Activated T-helper 1 cell treated with anti-CD3 and anti-CD28 coated beads, Interleukin-12 subunit alpha, Interleukin-12 subunit beta, Interleukin-2, Interleukin-4 antibody, amounts not matched to agents 30 ng/mL and 10 ng/mL and 1 ng/mL, durations not matched to agents 14 hours and 24 hours and 36 hours (primary cell): ENCODE measurements at regions not wholly inside any gene's neighbourhood (a gene's known extent, or its start where the extent isn't known, plus 50 kb on each side); places are given as distances from the start of the nearest gene placed in this dataset.

Experiments
- DNase-seq: peaks from one replicate; pipeline ENCODE4 v3.0.0; 2021; ENCODE audit warnings: low spot score
- H3K27ac Mint-ChIP-seq: one replicate; pipeline ENCODE4 v1.8.0; 2021; ENCODE audit warnings: mild to moderate bottlenecking, mixed read lengths
- H3K27me3 Mint-ChIP-seq: one replicate; pipeline ENCODE4 v1.8.0; 2022; ENCODE audit warnings: mild to moderate bottlenecking, moderate library complexity, mixed read lengths; ENCODE audit not compliant: insufficient read depth
- H3K36me3 Mint-ChIP-seq: one replicate; pipeline ENCODE4 v1.8.0; 2021; ENCODE audit warnings: low read depth, mixed read lengths
- H3K4me1 Mint-ChIP-seq: one replicate; pipeline ENCODE4 v1.8.0; 2021; ENCODE audit warnings: low read depth, mixed read lengths
- H3K4me3 Mint-ChIP-seq: one replicate; pipeline ENCODE4 v1.8.0; 2021; ENCODE audit warnings: mild to moderate bottlenecking, moderate library complexity, mixed read lengths
- H3K9me3 Mint-ChIP-seq: one replicate; pipeline ENCODE4 v1.8.0; 2021; ENCODE audit warnings: mixed read lengths
- intact Hi-C: fragments of 100-400 bp; cut with micrococcal nuclease; formaldehyde crosslinking; loops from one replicate; pipeline ENCODE4 v1.15.1; 2024

DNA sequence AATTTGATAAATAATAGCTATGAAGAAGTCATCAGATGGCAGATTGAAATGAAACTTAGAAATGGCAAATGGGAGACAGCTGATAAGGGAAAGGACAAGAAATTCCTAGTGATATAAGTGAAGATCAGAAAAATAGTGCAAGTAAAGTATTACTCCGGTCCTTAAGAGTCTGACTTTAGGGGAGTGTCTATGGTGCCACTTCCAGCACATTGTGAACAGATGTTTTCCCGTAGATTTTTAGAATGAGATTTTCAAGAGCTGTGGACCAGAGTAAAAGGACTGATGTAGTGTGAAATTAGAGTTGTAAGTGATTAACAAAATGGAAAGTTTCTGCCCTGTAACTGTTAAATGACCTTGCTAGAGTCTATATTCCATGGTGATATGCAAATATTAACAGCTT, 974.8 kb upstream of the TENM4 start:
- Mint-ChIP-seq H3K27ac (no peak overlapping the region), H3K9me3 (peaks cover 11% of the 10 kb centered on the region), H3K27me3 (no peaks in the 10 kb centered on the region), H3K4me1 (no peaks in the 10 kb centered on the region), H3K4me3 (no peak overlapping the region), H3K36me3 (no peaks in the 10 kb centered on the region)
- intact Hi-C loops, result no loop called here
- no peak for DNase-seq

DNA sequence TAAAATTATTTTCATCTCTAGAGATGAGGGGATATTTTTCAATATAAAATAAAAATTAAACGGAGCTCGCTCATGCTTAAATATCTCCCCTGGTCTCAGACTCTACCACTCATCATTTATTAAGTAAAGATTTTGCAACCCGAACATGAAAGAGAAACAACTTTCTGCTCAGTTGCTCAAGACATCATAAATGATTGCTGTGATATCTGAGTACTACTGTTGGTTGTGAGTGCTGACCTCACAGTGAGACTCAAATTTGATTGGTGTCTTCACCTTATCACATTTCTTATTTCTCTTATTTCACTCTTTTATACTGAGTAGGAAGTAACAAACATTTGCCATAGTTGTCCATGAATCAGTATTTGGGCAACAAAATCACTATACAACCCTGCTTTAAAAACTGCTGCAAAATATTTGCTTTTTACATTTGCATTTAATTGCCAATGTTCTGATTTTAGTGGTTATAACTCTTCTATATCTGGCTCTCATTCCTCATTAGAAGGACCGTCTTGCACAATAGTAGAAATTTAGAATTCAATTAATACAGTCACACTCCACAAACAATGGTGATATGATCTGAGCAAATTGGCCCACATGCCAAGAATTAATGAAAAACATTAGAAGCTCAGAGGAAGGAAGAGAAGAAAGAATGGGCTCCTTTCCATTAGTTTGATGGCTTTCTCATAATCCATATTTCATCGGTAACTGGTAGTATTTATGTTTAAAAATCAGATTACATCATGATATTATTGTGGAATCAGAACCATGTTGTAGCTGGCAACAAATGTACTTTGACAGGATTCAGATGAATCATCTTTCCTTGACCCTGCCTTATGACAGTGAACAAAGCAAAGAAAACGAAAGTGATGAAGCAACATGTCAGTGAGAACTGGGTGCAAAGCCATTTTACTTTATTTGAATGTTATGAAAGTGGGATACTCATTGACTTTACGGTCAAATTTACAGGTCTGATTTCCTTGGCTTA, 973.6 kb upstream of the TENM4 start:
- intact Hi-C loops, result no loop called here
- Mint-ChIP-seq H3K27ac (no peak overlapping the region), H3K4me3 (no peak overlapping the region), H3K36me3 (no peaks in the 10 kb centered on the region), H3K27me3 (no peaks in the 10 kb centered on the region), H3K4me1 (no peaks in the 10 kb centered on the region), H3K9me3 (peaks cover 14% of the 10 kb centered on the region)
- no peak for DNase-seq

DNA sequence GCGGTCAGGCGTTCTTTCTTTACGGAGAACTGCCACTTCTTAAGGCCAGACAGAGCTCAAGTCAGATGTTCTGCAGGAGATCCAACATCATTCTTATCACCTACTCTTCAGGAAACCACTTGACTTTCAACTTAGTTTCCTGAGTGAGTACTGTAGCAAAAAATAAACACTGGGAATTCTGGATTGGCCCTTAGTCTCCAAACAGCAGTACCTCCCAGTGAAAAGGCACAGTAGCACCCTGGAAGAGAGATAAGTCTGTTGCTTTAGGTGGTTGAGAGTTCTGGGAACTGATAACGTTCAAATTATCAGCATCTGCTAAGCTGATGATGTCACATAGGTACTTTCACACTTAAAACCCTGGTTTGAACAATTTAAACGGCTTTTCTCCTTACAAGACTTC, 971.8 kb upstream of the TENM4 start:
- Mint-ChIP-seq H3K27ac (no peak overlapping the region), H3K9me3 (peaks cover 21% of the 10 kb centered on the region), H3K27me3 (no peaks in the 10 kb centered on the region), H3K4me3 (no peak overlapping the region), H3K36me3 (no peaks in the 10 kb centered on the region), H3K4me1 (no peaks in the 10 kb centered on the region)
- intact Hi-C loops, result no loop called here
- no peak for DNase-seq

DNA sequence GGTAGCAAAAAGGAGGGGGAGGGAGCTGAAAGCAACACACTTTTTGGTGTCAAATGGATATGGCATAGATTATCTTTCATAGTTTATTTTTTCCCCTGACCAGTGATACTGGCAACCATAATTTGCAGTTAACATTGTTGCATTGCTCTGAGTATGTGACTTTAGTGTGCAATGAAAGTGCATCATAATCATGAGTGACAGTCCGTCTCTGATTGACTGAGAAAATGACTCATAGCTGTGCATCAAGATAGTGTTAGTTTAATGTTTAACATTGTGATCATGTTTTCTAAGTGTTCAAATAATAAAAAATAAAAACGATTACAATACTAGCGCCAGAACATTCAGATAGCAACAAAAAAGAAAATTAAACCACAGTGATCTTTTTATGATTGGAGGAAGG, 952.4 kb upstream of the TENM4 start:
- no peak for DNase-seq
- intact Hi-C loops, result no loop called here
- H3K27me3 Mint-ChIP-seq, result no peaks in the 10 kb centered on the region
- peaks cover 5% of the 10 kb centered on the region for H3K9me3 Mint-ChIP-seq
- H3K36me3 Mint-ChIP-seq, result no peaks in the 10 kb centered on the region
- no peaks in the 10 kb centered on the region for H3K4me1 Mint-ChIP-seq
- no peak overlapping the region for H3K27ac Mint-ChIP-seq
- H3K4me3 Mint-ChIP-seq, result no peak overlapping the region

DNA sequence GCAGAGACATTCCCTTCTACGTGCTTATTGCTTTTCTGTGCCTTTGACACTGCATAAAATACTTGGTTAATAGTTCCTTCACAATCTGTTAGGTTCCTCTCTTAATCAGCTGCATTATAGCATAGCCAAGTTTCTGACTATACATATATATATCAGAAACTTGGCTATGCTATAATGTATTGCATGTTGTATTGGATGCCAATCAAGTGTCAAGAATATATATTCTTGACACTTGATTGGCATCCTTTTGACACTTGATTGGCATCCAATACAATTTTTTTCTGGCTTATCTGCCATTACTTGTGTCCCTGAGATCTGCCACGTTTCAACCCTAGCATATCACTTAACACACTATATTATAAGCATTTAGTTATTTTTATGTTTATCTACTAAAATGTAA, 949.7 kb upstream of the TENM4 start:
- Mint-ChIP-seq H3K4me3 (no peak overlapping the region), H3K27ac (no peak overlapping the region), H3K36me3 (no peaks in the 10 kb centered on the region), H3K4me1 (no peaks in the 10 kb centered on the region), H3K9me3 (peaks cover 9% of the 10 kb centered on the region), H3K27me3 (no peaks in the 10 kb centered on the region)
- intact Hi-C loops, result no loop called here
- DNase-seq, result no peak

DNA sequence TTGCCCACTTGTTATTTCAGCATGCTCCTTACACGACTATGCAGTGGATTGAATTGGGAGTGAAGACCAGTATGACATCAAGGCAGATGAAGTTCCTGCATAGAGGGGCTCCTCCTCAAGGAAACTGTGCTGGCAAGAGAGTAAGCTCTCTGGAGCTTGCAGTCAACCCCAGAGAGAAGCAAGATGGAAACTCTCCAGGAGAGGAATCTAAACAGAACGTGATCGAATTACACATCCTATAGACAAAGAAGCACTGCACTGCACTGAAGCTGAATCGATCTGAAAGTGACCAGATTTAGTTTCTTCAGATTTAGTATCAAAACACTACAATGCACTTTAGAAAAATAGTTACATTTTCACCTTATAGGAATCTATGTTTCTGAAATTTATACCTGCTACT, 947.7 kb upstream of the TENM4 start:
- Mint-ChIP-seq H3K36me3 (no peaks in the 10 kb centered on the region), H3K27me3 (no peaks in the 10 kb centered on the region), H3K4me3 (no peak overlapping the region), H3K9me3 (peaks cover 14% of the 10 kb centered on the region), H3K27ac (no peak overlapping the region), H3K4me1 (no peaks in the 10 kb centered on the region)
- intact Hi-C loops, result no loop called here
- no peak for DNase-seq

DNA sequence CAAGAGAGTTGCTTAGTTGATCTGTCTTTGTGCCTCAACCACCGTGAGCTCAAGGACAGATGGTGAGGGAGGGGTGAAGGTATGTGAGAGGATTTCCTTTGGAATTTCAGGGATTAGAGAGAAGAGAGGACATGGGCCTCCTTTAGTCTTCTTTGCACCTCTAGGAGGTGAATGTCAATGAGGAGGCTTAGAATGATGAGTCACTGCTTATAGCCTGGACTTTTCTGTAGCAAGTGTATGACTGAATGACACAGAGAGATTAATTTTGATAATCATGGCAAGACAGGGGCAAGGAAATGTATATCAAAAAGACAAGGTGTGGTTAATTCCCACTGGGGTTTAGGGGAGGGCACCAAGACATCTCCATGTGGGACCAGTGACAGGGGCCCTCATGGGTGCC, 947.3 kb upstream of the TENM4 start:
- Mint-ChIP-seq H3K27ac (no peak overlapping the region), H3K27me3 (no peaks in the 10 kb centered on the region), H3K9me3 (peaks cover 16% of the 10 kb centered on the region)

DNA sequence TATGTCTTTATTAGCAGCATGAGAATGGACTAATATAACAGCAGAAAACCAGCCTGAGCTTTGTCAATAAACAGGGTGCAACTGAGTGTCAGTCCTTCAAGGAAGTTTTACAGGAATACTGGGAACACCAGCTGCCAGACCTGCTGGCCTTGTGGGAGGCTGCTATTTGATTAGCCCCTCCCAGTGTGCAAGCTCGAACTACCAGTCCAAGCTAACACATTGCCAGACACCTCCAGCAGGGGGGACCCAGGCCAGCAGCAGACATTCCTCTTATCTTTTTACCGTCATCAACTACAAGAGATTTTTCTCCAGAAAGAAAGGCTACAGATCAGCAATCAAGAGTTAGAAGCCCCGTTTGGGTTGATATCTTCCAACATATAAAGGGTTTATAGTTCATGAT, 942.8 kb upstream of the TENM4 start:
- Mint-ChIP-seq H3K27ac (no peak overlapping the region), H3K4me3 (no peak overlapping the region), H3K36me3 (no peaks in the 10 kb centered on the region), H3K9me3 (peaks cover 11% of the 10 kb centered on the region), H3K4me1 (no peaks in the 10 kb centered on the region), H3K27me3 (no peaks in the 10 kb centered on the region)
- no peak for DNase-seq
- intact Hi-C loops, result no loop called here

More for the DNA sequence above, 947.3 kb upstream of the TENM4 start:
- no peaks in the 10 kb centered on the region for H3K4me1 Mint-ChIP-seq
- H3K4me3 Mint-ChIP-seq, result no peak overlapping the region
- intact Hi-C loops, result no loop called here
- H3K36me3 Mint-ChIP-seq, result no peaks in the 10 kb centered on the region
- DNase-seq, result no peak

DNA sequence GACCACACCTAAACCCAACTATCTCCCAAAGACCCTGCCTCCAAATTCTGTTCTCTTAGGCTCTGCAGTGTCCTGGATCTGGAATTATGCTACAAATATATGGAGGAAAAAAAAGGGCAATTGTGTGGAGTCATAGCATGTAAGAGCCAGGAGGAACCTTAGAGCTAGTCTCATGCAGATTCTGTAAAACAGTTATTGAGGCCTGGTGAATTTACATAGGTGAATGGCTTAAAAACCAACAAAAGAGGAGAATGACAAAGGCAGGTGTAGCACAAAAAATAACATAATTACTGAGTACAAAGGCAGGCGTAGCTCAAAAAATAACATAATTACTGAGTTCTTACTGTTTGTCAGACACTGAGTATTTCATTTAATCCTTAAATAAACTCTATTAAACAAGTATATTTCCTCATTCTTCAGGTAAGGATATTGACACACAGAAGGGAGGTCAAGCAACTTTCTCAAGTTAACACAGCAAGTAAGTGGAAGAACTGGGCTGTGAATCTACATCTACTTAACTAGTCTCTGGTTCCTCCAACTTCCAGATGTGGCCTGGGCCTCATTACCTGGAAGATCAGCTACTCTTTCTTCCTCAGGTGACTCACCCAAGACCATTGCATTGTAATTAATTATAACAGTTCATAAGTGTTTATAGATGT, 938.9 kb upstream of the TENM4 start:
- no peak overlapping the region for H3K4me3 Mint-ChIP-seq
- H3K4me1 Mint-ChIP-seq, result no peaks in the 10 kb centered on the region
- H3K27ac Mint-ChIP-seq, result no peak overlapping the region
- peaks cover 7% of the 10 kb centered on the region for H3K9me3 Mint-ChIP-seq
- H3K27me3 Mint-ChIP-seq, result no peaks in the 10 kb centered on the region
- no peaks in the 10 kb centered on the region for H3K36me3 Mint-ChIP-seq
- DNase-seq, result no peak
- intact Hi-C loops, result no loop called here

DNA sequence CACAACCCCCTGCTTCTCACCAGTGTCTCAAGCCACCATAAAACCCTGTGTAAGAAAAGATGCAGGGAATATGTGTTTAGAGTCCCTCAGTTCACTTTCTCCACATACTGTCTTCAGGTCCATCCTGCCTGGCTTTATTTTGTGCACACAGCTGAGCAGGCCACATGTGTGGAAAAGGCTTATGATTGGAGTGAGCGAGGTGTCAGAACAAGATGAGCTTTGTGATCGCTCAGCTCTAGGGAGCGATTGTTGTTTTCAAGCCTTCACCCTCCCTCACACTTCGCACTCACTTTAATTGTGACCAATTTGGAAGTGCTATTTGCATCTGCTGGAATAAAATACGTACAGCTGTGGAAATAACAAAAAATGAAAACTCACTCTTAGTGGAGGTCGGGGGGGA, 931.1 kb upstream of the TENM4 start:
- Mint-ChIP-seq H3K36me3 (no peaks in the 10 kb centered on the region), H3K4me3 (no peak overlapping the region), H3K9me3 (peaks cover 6% of the 10 kb centered on the region), H3K27ac (no peak overlapping the region), H3K4me1 (no peaks in the 10 kb centered on the region), H3K27me3 (no peaks in the 10 kb centered on the region)
- DNase-seq, result no peak
- intact Hi-C loops, result no loop called here

DNA sequence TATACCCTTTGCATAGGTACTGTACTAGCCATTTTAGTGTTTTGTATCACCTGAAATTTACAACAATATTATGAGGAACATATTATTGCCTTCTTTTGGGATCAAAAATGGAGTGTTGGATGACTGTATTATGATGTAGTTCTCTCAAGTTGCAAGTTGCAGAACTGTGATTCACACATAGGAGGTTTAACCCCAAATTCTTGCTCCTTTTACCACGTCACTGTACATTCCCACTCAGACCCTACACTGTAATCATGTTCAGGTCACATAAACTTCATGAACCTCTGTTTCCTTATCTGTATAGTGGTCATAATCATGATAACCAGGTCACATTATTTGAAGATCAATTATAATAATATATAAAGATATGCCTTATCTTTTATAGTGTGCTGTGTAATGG, 925.1 kb upstream of the TENM4 start:
- DNase-seq, result no peak
- Mint-ChIP-seq H3K9me3 (peaks cover 13% of the 10 kb centered on the region), H3K4me1 (no peaks in the 10 kb centered on the region), H3K4me3 (no peak overlapping the region), H3K36me3 (no peaks in the 10 kb centered on the region), H3K27me3 (no peaks in the 10 kb centered on the region), H3K27ac (no peak overlapping the region)
- intact Hi-C loops, result no loop called here

DNA sequence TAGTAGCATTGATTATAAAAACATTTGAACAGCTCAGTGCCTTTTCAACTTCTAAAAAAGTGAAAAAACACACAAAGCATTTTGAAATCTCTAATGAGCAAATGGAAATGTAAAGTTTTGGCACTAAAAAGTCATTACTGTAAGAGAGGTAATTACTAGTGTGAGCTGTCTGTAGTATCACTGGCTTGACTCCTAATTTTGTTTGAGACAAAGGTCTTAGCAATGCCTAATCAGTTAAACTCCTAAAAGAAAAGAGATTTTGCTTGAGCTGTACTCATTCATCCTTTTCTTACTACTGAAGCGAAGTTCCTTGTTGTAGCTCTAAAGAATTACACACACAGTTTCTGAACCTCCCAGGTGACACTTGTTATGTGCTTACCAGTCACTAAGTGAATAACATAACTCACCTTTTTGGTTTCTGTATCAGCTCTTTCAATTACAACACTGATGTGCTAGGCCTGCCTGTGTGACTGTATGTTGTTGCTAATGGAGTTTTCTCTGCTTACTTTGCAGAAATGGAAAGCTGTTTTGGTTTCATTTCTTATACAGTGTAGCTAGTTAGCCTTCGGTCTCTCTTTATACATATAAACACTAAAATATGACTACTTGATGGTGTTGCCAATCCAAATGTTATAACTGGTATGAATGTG, 924.4 kb upstream of the TENM4 start:
- no peak for DNase-seq
- Mint-ChIP-seq H3K4me1 (no peaks in the 10 kb centered on the region), H3K27ac (no peak overlapping the region), H3K27me3 (no peaks in the 10 kb centered on the region), H3K9me3 (peaks cover 11% of the 10 kb centered on the region), H3K36me3 (no peaks in the 10 kb centered on the region), H3K4me3 (no peak overlapping the region)
- intact Hi-C loops, result no loop called here
